ENCODE measurements at regions not wholly inside any gene's neighbourhood (a gene's known extent, or its start where the extent isn't known, plus 50 kb on each side); places are given as distances from the start of the nearest gene placed in this dataset.
A peak's percentile ranks its signal among the peaks of the same experiment; 100 is the strongest.

DNA sequence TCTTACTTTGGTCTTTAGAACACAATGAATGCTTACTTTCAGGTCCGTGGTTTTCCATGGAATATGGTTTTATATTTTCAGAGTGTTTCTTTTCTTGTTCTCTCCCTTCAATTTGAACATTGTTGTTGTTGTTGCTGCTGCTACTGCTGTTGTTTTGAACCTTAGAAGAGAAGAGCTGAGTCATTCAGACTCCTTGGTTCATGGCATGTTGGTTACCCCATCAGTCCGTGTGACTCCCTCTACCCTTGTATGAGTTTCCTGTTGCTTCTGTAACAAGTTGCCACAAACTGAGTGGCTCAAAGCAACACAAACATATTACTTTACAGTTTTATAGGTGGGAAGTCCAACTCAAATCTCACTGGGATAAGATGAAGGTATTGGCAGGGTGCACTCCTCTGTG lies 511.0 kb downstream of the INSC start:
- Histone ChIP-seq H3K27ac (ENCODE audit: low read depth, low read length) (no peak overlapping the region), H3K4me1 (ENCODE audit: control insufficient read depth, insufficient read depth, low read length) (peaks cover 20% of the 10 kb centered on the region), H3K27me3 (ENCODE audit: control insufficient read depth, insufficient read depth, low read length, poor library complexity, severe bottlenecking) (no peaks in the 10 kb centered on the region), H3K9ac (ENCODE audit: extremely low read depth, low read length, poor library complexity, severe bottlenecking) (no peak overlapping the region), H3K4me3 (ENCODE audit: low read length) (no peak overlapping the region), H3K9me3 (ENCODE audit: control insufficient read depth, low read length) (peaks cover 5% of the 10 kb centered on the region), H3K36me3 (ENCODE audit: control insufficient read depth, insufficient read depth, low read length) (no peaks in the 10 kb centered on the region)
- 100% methylated on average over 2 of the region's 2 CpGs; no CpG with 5 or more reads in 1 of the 2 experiments for WGBS, 2 experiments (ENCODE audit: insufficient coverage in 1 of 2, insufficient read length in 1 of 2)
- DNase-seq = no peak
- no peak overlapping the region for H3K27ac Mint-ChIP-seq
- H3K4me1 Mint-ChIP-seq = peaks cover 50% of the 10 kb centered on the region
- H3K9me3 Mint-ChIP-seq = no peaks in the 10 kb centered on the region
- TF ChIP-seq, protein P1, sequence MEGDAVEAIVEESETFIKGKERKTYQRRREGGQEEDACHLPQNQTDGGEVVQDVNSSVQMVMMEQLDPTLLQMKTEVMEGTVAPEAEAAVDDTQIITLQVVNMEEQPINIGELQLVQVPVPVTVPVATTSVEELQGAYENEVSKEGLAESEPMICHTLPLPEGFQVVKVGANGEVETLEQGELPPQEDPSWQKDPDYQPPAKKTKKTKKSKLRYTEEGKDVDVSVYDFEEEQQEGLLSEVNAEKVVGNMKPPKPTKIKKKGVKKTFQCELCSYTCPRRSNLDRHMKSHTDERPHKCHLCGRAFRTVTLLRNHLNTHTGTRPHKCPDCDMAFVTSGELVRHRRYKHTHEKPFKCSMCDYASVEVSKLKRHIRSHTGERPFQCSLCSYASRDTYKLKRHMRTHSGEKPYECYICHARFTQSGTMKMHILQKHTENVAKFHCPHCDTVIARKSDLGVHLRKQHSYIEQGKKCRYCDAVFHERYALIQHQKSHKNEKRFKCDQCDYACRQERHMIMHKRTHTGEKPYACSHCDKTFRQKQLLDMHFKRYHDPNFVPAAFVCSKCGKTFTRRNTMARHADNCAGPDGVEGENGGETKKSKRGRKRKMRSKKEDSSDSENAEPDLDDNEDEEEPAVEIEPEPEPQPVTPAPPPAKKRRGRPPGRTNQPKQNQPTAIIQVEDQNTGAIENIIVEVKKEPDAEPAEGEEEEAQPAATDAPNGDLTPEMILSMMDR (conservative IDR thresholded peaks at IDR 0.05) = no peak
- H3K4me3 Mint-ChIP-seq = no peak overlapping the region
- peaks cover 42% of the 10 kb centered on the region for H3K27me3 Mint-ChIP-seq (ENCODE audit: insufficient read depth)
- no peaks in the 10 kb centered on the region for H3K36me3 Mint-ChIP-seq (ENCODE audit: low read depth)

DNA sequence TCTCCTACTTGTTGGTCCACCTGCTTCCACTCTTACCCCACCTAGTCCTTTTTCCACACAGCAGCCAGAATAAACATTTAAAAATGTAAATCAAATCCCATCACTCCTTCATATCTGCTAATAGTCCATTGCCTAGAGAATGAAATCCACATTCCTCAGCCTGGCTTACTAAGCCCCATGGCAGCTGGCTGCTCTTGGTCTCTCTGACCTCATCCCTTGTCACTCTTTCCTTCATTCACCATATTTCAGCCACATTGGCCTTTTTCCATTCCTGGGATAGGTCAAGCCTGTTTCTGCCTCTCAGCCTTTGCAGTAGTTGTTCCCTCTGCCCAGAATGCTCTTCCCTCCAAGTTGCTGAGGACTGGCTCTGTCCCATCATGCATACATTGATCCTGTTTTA lies 512.8 kb downstream of the INSC start:
- TF ChIP-seq, protein P1 (conservative IDR thresholded peaks at IDR 0.05) = no peak
- DNase-seq = no peak
- Mint-ChIP-seq H3K4me3 (no peak overlapping the region), H3K27me3 (ENCODE audit: insufficient read depth) (peaks cover 39% of the 10 kb centered on the region), H3K36me3 (ENCODE audit: low read depth) (no peaks in the 10 kb centered on the region), H3K4me1 (peaks cover 32% of the 10 kb centered on the region), H3K27ac (no peak overlapping the region), H3K9me3 (no peaks in the 10 kb centered on the region)
- Histone ChIP-seq H3K27ac (ENCODE audit: low read depth, low read length) (no peak overlapping the region), H3K9ac (ENCODE audit: extremely low read depth, low read length, poor library complexity, severe bottlenecking) (no peak overlapping the region), H3K9me3 (ENCODE audit: control insufficient read depth, low read length) (peaks cover 5% of the 10 kb centered on the region), H3K4me3 (ENCODE audit: low read length) (no peak overlapping the region), H3K36me3 (ENCODE audit: control insufficient read depth, insufficient read depth, low read length) (no peaks in the 10 kb centered on the region), H3K4me1 (ENCODE audit: control insufficient read depth, insufficient read depth, low read length) (peaks cover 10% of the 10 kb centered on the region), H3K27me3 (ENCODE audit: control insufficient read depth, insufficient read depth, low read length, poor library complexity, severe bottlenecking) (no peaks in the 10 kb centered on the region)

DNA sequence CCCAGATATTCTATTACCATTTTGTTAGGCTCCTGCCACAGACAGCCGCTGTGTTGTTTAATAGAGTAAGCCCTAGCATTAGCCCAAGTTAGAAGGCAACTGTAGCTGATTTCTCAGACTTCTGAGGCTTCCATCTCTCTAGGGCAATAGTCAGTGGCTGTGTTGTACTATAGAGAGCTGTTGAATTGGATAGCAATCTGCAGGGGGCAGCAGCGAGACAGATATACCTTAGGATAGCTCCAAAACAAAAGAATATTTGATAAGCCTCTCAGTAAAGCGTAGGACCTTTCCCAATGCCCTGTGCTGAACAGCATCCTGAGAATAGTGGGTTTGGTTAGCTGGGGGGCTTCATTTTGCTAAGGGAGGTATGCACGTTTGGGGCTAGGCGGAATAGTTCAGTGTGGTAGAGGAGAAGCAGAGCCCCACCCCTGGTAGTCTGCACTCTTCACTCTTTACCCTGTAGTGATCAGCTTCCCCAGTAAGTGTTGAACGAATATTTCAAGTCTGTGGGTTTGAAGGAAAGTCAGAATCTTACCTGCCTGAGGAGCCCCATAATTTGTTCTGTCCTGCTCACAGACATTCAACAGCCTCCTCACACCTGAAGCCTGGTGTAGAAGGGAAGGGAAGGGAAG lies 515.1 kb downstream of the INSC start:
- peaks cover 27% of the 10 kb centered on the region for H3K27me3 Mint-ChIP-seq (ENCODE audit: insufficient read depth)
- H3K9me3 ChIP-seq (ENCODE audit: control insufficient read depth, low read length) = peaks cover 5% of the 10 kb centered on the region
- H3K36me3 ChIP-seq (ENCODE audit: control insufficient read depth, insufficient read depth, low read length) = no peaks in the 10 kb centered on the region
- peaks cover 23% of the 10 kb centered on the region for H3K4me1 Mint-ChIP-seq
- H3K27ac Mint-ChIP-seq = no peak overlapping the region
- no peak overlapping the region for H3K27ac ChIP-seq (ENCODE audit: low read depth, low read length)
- H3K9me3 Mint-ChIP-seq = no peaks in the 10 kb centered on the region
- no peak overlapping the region for H3K4me3 ChIP-seq (ENCODE audit: low read length)
- no peak overlapping the region for H3K4me3 Mint-ChIP-seq
- 56 to 65% methylated on average over 4 to 6 of the region's 6 CpGs for WGBS, 2 experiments (ENCODE audit: insufficient coverage in 1 of 2, insufficient read length in 1 of 2)
- no peaks in the 10 kb centered on the region for H3K36me3 Mint-ChIP-seq (ENCODE audit: low read depth)
- no peaks in the 10 kb centered on the region for H3K27me3 ChIP-seq (ENCODE audit: control insufficient read depth, insufficient read depth, low read length, poor library complexity, severe bottlenecking)
- H3K9ac ChIP-seq (ENCODE audit: extremely low read depth, low read length, poor library complexity, severe bottlenecking) = no peak overlapping the region
- no peaks in the 10 kb centered on the region for H3K4me1 ChIP-seq (ENCODE audit: control insufficient read depth, insufficient read depth, low read length)
- TF ChIP-seq, protein P1 (conservative IDR thresholded peaks at IDR 0.05) = peak; percentile 79
- DNase-seq = peak; percentile 90

All from endodermal cell (in vitro differentiated cells).